IPS-NIHi7 (cell line): ENCODE measurements at regions not wholly inside any gene's neighbourhood (a gene's known extent, or its start where the extent isn't known, plus 50 kb on each side); places are given as distances from the start of the nearest gene placed in this dataset.

Source experiments
- DNase-seq: peaks from one replicate; pipeline ENCODE4 v3.0.0; 2012; ENCODE audit warnings: mixed read lengths; ENCODE audit errors: extremely low spot score

DNA sequence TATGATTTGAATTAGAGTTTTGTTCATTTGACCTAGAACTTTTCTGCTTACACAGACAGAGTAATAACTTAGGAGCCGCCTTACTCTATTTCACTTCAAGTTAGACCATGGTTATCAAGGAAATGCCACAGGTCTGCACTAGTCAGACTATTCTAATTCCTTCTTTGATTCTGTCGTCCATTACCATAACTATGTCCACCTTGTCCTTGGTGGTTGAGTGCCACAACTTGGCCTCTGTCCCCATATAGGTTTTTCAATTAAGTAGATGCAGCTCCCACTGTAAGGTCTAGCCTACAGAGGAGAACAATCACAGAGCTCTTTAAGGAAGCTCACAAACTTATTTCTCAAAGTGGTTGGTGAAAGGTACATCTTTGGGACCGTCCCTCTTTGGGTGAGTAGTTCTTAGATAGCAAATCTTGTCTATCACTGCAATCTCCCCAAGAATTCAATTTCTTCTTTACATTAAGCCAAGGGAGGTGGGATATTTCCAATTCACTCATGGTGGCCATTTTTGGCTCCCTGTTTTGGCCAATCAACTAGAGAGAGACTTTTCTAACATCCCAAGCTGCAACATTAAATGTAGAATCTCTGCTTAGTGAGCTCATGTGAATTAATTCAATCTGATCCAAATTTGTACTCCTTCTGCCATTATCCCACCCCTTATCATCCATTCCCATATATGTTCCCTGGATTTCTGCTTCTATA lies 434.6 kb downstream of the ADAMTS20 start:
- DNase-seq = no peak

- no peak for DNase-seq
These were observed 436.4 kb downstream of the ADAMTS20 start for GRCh38 chr12:43115441-43116160.

DNA sequence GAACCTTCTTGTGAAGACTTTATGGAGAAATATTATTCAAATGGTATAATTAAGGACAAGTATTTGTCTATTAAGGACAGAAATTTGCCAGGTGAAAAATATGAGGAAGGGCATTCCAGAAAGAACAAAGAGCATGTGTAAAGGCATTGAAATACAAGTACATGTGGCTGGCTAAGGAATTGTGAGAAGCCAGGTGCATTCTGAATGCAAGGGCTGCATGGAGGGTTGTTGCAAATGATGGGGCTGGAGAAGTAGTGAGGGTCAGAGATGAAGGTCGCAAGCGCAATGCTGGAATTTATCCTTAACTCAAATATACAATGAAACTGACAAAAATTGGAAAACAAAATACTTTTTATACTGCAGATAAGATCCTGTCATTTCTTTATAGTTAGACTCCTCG lies 437.7 kb downstream of the ADAMTS20 start:
- DNase-seq = no peak

DNA sequence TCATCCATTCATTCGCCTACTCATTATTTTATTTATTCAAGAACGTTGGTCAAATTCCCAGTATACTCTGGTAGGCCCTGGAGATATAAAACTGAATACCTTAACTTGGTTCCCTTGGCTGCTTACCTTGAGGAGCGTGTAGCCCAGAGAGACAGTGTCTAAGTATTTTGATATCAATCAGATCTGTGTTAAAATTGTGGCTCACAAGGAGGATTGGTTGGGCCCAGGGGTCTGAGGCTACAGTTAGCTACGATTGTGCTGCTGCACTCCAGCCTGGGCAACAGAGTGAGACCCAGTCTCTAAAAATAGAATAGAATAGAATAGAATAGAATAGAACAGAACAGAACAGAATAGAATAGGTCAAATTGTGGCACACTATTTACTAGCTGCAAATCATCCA lies 438.4 kb downstream of the ADAMTS20 start:
- no peak for DNase-seq

GRCh38 chr12:43113135-43113534 lies 438.9 kb downstream of the ADAMTS20 start:
- DNase-seq = no peak

DNA sequence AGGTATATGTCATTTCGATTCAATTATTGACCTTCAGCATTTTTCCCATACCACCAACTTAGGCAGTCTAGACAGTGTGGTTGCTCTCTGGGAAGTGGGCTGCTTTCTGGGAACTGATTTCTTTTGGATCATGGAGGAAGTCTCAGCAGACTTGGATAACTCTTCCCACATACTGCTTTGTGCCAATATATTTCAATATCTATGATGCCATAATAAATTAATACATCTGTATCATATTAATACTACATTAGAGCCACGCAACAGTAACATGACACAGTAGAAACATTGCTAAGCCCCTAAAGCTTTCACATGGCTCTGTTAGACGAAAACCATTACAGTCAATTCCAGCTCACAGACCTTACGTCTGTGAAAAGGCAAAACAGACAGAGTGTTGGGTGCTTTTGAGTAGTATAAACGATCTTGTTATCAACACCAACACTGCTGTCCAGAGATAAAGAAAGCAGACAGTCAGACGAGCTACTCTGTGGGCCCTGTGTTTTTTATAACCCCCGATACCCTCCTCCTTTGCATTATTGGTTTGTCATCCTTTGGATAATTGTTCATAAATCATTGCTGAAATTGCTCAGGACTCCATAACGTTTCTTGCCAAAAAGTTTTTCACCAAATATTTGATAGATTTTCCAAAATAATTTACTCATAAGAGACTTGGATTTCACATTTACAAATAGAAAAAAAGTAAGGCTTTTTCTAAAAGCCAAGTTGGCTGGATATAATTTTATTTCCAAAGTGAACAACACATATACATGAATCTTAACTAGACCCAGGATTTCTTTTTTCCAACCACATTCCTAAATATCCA lies 439.7 kb downstream of the ADAMTS20 start:
- no peak for DNase-seq

GRCh38 chr12:43111608-43112007 lies 440.4 kb downstream of the ADAMTS20 start:
- DNase-seq = no peak

DNA sequence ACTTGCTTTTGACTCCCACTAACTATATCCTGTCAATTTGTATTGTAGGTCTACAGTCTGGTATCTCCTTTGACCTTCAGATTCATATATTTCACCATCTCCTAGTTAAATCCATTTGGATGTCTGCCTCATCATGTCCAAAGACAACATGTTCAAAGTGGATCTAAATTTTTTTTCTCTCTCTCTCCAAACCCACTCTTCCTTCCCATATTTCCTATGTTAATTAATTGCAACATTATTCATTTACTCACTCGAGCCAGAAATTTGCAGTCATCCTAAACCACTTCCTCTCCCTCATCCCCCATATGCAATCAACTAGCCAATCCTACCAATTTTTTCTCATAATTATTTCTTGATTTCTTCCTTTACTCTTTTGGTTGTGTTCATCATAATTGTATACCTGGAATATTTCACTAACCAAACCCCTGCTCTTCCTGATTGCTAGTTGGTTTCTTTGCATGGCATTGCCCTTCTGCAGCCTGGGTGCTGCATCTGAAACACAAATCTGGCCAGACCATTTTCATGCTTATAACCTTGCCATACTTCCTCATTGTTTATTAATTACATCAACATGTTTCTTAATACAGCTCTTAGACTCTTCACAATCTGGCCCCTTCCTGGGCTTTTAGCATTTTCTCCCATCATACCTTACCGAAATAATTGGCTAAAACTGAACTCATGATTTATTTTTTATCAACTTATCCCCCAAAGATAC lies 442.2 kb downstream of the ADAMTS20 start:
- DNase-seq = no peak

- no peak for DNase-seq
These were observed 443.3 kb downstream of the ADAMTS20 start for GRCh38 chr12:43108656-43109055.

DNA sequence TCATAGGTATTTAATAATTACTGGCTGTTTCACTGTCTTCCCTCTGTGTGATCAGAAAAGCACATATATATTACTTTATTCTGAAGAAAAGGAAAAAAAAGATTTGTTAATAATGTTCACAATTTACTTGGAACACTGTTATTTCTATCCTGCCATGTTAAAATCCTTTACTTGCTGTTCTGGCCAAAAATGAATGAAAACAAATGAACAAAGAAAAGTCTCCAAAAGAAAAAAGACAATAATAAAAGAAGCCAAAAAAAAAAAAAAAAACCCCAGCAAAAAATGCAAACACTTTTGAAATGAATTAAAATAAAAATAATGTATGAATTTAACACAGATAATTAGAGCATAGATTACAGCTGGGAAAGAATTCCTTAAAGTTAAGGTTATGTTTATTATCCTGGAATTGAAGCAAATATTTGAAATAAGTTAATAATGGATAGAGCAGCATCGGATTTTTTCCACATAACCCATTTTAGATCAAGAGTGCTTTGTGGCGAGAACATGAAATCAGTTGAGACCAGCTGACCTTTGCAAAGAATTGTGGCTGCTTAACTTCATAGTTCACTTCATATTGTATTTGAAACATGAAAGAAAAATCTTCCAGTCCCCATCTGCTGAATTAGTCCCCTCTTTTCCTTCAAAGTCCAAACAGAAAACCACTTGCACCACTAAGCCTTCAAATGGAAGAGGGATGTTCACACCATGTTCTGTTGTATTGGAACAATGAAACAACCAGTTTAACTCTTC lies 444.8 kb downstream of the ADAMTS20 start:
- no peak for DNase-seq

DNA sequence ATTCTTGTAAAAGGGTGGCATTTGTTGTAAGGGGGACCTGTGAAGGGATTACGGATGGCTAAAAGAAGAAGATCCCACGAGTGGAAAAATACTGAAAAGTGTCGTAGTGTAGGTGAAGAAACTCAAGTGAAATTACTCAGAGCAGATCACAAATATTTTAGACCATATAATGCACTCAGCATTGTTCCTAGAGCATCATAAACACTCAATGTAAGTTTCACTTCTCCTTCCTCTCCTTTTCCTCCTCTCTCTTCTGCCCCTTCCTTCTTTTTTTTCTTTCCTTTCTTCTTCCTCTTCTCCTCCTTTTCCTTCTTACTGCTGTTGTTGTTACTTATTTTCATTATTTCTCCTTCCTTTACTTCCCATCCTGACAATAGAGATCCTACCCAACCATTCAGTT lies 445.6 kb downstream of the ADAMTS20 start:
- DNase-seq = no peak

GRCh38 chr12:43105426-43105981 lies 446.5 kb downstream of the ADAMTS20 start:
- no peak for DNase-seq

- no peak for DNase-seq
These were observed 447.5 kb downstream of the ADAMTS20 start for GRCh38 chr12:43104494-43104893.

DNA sequence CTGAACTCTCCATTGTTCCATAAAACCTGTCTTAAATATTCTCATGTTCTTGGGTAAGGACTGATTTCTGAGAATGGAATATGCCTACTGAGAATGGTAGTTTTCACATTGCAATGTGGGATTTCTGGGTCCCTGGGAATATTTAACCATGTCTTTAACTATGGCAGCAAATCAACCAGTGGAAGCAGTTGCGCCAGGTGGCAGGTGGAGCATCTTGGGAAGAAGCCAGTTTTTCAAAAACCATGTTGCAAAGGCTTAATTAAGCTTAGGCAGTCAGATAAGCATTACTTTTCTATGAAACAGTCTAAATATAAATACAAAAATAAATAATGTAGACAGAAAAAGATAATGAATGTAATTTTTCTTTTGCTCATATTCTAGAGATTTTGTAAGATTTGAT lies 448.1 kb downstream of the ADAMTS20 start:
- no peak for DNase-seq

DNA sequence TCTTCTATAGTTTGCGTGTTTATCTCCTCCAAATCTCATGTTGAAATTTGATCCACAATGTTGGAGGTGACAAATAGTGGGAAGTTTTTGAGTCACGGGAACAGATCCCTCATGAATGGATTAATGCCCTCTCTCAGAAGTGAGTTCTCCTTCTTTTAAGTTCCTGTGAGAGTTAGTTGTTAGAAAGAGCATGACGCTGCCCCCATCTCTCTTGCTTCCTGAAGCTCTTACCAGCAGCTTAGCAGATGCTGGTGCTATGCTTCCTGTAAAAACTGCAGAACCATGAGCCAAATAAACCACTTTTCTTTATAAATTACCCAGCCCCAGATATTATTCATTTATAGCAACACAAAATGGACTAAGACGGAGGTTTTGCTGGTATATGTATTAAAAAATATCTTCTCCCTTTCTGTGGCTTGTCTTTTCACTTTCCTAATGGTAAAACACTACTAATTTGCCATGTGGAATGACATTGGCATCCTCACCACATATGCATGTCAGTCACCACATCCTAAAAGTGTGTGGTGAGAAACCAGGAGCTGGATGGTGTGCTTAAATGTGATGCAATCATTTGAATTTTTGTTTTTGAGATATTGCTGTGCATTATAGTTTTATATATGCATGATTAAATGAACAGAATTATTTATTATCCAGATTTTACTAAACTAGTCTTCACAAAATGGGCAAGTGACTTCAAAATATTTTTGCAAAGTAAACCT lies 449.3 kb downstream of the ADAMTS20 start:
- no peak for DNase-seq

DNA sequence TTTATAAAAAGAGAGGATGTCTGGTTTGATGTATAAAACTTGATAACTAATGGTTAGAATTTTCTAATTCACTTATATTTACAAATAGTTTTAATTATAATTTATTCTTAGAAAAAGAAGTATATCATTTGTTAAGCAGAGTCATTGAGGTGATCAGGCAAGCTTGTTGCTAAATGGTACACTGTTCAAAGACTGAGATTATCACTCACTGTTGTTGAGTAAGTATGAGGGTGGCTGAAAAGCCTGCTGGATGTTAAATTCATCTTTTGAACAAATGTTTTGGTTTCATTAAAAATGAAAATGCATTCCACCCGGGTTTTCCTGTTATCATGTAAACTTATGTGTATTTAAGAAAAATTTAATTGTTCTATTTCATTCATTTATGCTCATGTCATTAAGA lies 451.8 kb downstream of the ADAMTS20 start:
- no peak for DNase-seq

DNA sequence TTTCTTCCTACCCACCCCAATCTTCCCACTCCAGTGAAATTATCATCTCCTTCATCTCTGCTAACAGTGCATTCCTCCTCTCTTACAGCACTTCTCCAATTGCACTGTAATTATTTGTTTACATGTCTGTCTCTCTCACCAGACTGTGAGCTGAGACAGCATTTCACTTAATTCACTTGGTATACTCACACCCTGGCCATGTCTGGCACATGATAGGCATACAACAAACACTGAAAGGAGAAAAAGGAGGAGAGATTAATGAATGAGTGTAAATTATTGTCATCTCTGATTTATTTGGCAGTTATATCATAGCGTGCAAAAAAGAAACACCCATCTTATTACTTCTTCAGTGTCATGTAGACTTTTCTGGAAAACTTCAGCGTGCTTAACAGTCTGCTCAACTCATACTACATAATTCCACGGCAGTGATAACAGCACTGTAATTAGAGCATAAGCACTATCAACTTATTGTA lies 452.3 kb downstream of the ADAMTS20 start:
- DNase-seq = no peak

GRCh38 chr12:43098766-43099550 lies 453.0 kb downstream of the ADAMTS20 start:
- DNase-seq = no peak

DNA sequence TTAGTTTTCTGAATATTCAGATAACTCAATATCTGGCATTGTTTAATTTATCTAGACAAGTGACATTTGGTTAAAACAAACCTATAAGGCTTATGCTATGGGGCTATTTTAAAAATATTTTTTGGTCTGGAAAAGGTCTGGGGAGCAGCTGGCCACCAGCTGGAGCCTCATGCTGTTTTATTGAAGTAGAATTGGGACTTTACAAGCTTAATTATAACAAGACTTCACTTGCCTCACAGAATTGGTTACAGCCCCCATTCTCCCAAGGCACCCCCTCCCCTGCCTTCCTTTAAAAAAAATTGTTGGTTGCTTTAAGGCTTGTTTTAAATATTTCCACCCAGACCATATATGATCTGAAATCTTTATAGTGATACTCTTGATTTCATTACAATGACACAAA lies 453.9 kb downstream of the ADAMTS20 start:
- no peak for DNase-seq
